Transverse colon (tissue), 4 donors: ENCODE measurements at regions not wholly inside any gene's neighbourhood (a gene's known extent, or its start where the extent isn't known, plus 50 kb on each side); places are given as distances from the start of the nearest gene placed in this dataset.

Experiments
- DNase-seq: peaks from one replicate; pipeline ENCODE4 v3.0.0-alpha.2; 2019
- H3K27ac ChIP-seq, 4 donors: fragments of 200-600 bp; sonication (generic); 2 replicates each; pipeline ENCODE4 v1.5.1; 2016 to 2018; ENCODE audit warnings: inconsistent platforms in 4 of 4
- H3K27me3 ChIP-seq: fragments of 200-600 bp; sonication (generic); 2 replicates; pipeline ENCODE4 v1.5.1; 2017; ENCODE audit warnings: inconsistent platforms
- H3K36me3 ChIP-seq, 4 donors: fragments of 200-600 bp; sonication (generic); 2 replicates each; pipeline ENCODE4 v1.5.1; 2017 to 2019; ENCODE audit warnings: inconsistent platforms in 4 of 4
- H3K4me1 ChIP-seq, 4 donors: fragments of 200-600 bp; sonication (generic); 2 replicates each; pipeline ENCODE4 v1.5.1; 2017 to 2020; ENCODE audit warnings: inconsistent platforms in 4 of 4
- H3K4me3 ChIP-seq, 4 donors: fragments of 200-600 bp; sonication (generic); 1 replicate in 1 of 4; 2 replicates in 3 of 4; pipeline versions ENCODE4 v1.5.1 to v1.6.1; 2017 to 2019; ENCODE audit warnings: inconsistent platforms in 4 of 4
- H3K9me3 ChIP-seq, 2 donors: fragments of 200-600 bp; sonication (generic); 2 replicates each; pipeline ENCODE4 v1.5.1; 2017 to 2019; ENCODE audit warnings: inconsistent platforms in 2 of 2
- EP300 ChIP-seq: sonication (generic); formaldehyde crosslinking; IDR thresholded peaks from one replicate; pipeline ENCODE4 v1.6.1; 2017; ENCODE audit warnings: antibody characterized with exemption, low read depth
- POLR2A ChIP-seq: fragments of 450-650 bp; IDR thresholded peaks from one replicate; pipeline ENCODE4 v1.6.1; 2016; ENCODE audit warnings: antibody characterized with exemption, mild to moderate bottlenecking, moderate library complexity
- POLR2AphosphoS5 ChIP-seq, 3 donors: sonication (generic); formaldehyde crosslinking; IDR thresholded peaks; one replicate each; pipeline ENCODE4 v1.6.1; 2016; ENCODE audit warnings: antibody characterized with exemption in 3 of 3
- WGBS, 2 donors: methylation state at CpG; one replicate each; pipeline ENCODE4 v1.1.5; 2018; ENCODE audit warnings: low coverage in 1 of 2; 5-methylcytosine and 5-hydroxymethylcytosine counted together
- in situ Hi-C, 4 donors: fragments of 200-750 bp; cut with MboI; loops; one replicate each; pipeline versions ENCODE4 v1.15.0 to v1.15.1; 2017; ENCODE audit warnings: low sequenced_read_pairs in 3 of 4, low pct_ligation_motif_present in 1 of 4, low pct_unique_long_range_greater_than_20kb in 1 of 4
- intact Hi-C: fragments of 100-400 bp; cut with DNase I; formaldehyde crosslinking; loops from one replicate; pipeline ENCODE4 v1.15.1; 2023; ENCODE audit warnings: low total_unique reads
- TF ChIP-seq, protein P1 (sequence below), 5 experiments: fragments of 200-600 bp in 3 of 5; fragments of 450-650 bp in 2 of 5; sonication (generic) in 3 of 5; IDR thresholded peaks; 1 replicate in 2 of 5; 2 replicates in 3 of 5; pipeline ENCODE4 v1.5.1; 2016 to 2017; ENCODE audit warnings: antibody characterized with exemption in 5 of 5, inconsistent platforms in 3 of 5, mild to moderate bottlenecking in 2 of 5, moderate library complexity in 1 of 5

DNA sequence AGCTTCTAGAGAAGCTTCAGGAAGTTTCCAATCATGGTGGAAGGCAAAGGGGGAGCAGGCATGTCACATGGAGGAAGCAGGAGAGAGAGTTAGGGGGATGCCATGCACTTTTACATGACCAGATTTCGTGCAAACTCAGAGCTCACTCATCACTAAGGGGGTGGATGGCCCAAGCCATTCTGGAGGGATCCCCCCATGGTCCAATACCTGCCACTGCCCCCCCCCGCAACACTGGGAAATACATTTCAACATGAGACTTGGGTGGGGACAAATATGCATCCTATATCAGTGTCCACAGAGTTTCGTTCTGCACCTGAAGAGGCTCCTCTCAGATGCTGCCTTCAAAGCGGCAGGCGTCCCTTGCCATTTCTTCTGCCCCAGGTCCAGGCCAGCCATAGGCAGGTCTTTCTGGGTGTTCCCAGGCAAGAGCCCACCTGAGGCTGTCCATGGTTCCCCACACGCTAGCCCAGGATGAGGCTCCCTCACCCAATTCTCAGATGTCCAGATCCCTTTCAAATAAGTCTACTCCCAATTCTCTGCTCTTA lies 1344.3 kb downstream of the TBC1D22A start:
- in situ Hi-C loops (no loop called here), intact Hi-C loops (no loop called here)
- no peaks in the 10 kb centered on the region for H3K9me3 ChIP-seq
- DNase-seq: no peak
- 86% methylated on average over 6 of the region's 6 CpGs; no CpG with 5 or more reads in 1 of the 2 donors for WGBS, 2 donors
- no peaks in the 10 kb centered on the region for H3K4me1 ChIP-seq
- H3K4me3 ChIP-seq: no peak overlapping the region
- H3K27me3 ChIP-seq: peaks cover 4% of the 10 kb centered on the region
- no peaks in the 10 kb centered on the region for H3K36me3 ChIP-seq
- no peak overlapping the region for H3K27ac ChIP-seq
- TF ChIP-seq EP300 (no peak), POLR2A (no peak), POLR2AphosphoS5 (IDR thresholded peaks at IDR 0.05) (no peak)
- TF ChIP-seq, protein P1, sequence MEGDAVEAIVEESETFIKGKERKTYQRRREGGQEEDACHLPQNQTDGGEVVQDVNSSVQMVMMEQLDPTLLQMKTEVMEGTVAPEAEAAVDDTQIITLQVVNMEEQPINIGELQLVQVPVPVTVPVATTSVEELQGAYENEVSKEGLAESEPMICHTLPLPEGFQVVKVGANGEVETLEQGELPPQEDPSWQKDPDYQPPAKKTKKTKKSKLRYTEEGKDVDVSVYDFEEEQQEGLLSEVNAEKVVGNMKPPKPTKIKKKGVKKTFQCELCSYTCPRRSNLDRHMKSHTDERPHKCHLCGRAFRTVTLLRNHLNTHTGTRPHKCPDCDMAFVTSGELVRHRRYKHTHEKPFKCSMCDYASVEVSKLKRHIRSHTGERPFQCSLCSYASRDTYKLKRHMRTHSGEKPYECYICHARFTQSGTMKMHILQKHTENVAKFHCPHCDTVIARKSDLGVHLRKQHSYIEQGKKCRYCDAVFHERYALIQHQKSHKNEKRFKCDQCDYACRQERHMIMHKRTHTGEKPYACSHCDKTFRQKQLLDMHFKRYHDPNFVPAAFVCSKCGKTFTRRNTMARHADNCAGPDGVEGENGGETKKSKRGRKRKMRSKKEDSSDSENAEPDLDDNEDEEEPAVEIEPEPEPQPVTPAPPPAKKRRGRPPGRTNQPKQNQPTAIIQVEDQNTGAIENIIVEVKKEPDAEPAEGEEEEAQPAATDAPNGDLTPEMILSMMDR (IDR thresholded peaks at IDR 0.05): no peak

DNA sequence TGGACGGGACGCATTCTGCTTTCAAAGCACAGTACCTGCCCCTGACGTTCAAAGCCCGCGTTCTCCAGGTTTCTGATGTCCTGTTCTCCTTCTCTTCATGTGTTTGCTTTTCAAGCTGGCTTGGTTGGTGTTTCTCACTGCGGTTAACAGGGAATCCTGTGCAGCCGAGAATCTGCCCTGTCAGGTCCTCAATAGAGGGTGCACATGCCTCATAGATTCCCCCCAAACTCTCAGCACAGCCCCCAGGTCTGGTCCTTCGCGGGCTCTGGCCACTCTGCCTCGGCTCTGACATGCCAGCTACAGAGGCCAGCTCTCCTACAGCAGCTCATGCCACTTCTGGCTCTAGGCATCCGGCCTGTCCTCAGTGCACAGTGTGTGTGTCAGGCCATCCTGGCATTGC lies 1343.8 kb downstream of the TBC1D22A start:
- no peak overlapping the region for H3K27ac ChIP-seq
- no peak for DNase-seq
- peaks cover 4% of the 10 kb centered on the region for H3K27me3 ChIP-seq
- 87 to 100% methylated on average over 3 to 11 of the region's 11 CpGs for WGBS, 2 donors
- in situ Hi-C loops: no loop called here
- no peaks in the 10 kb centered on the region for H3K36me3 ChIP-seq
- TF ChIP-seq POLR2A (no peak), POLR2AphosphoS5 (IDR thresholded peaks at IDR 0.05) (no peak), EP300 (no peak)
- TF ChIP-seq, protein P1 (IDR thresholded peaks at IDR 0.05): no peak
- H3K4me3 ChIP-seq: no peak overlapping the region
- no peaks in the 10 kb centered on the region for H3K4me1 ChIP-seq
- intact Hi-C loops: no loop called here
- H3K9me3 ChIP-seq: no peaks in the 10 kb centered on the region

DNA sequence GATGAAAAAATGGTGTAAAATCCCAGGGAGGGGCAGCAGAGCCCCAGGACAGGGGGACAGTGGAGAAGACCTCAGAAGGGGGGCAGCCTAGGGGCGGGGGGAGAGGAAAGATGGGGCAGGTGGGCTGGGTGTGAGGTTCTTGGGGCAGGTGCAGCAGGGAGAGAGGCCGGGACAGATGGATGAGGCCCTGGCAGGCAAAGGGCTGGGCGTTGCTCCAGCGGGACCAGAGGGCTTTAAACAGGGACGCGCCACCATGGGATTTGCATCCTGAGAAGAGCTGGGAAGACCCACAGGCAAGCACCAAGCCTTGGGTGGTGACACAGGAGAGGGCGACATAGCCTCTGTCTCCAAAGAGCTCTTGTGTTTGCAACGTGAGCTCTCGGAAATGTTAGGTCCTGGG lies 1342.8 kb downstream of the TBC1D22A start:
- H3K27me3 ChIP-seq: peaks cover 4% of the 10 kb centered on the region
- H3K4me3 ChIP-seq: no peak overlapping the region
- no peaks in the 10 kb centered on the region for H3K9me3 ChIP-seq
- no peak for TF ChIP-seq EP300
- no peak for TF ChIP-seq POLR2AphosphoS5 (IDR thresholded peaks at IDR 0.05)
- TF ChIP-seq, protein P1 (IDR thresholded peaks at IDR 0.05): no peak
- no peak for TF ChIP-seq POLR2A
- DNase-seq: no peak
- H3K27ac ChIP-seq: no peak overlapping the region
- H3K36me3 ChIP-seq: no peaks in the 10 kb centered on the region
- 48 to 50% methylated on average over 3 to 9 of the region's 9 CpGs for WGBS, 2 donors
- in situ Hi-C loops: no loop called here
- intact Hi-C loops: no loop called here
- H3K4me1 ChIP-seq: no peaks in the 10 kb centered on the region

DNA sequence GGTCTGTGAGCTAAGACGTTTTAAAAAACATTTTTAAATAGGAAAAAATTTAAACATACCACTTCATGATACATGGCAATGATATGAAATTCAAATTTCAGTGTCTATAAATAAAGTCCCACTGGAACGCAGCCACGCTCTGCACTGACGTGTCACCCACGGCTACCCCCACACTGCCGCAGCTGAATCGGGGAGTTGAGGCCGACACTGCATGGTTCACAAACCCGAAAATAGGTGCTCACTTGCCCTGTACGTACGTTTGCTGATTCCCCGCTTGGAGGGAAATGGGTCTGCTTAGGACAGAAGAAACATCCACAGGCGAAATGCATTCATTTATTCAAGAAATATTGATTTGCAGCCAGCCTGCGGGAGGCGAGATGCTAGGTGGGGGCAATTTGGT lies 1342.3 kb downstream of the TBC1D22A start:
- WGBS, 2 donors: 80 to 83% methylated on average over 15 of the region's 15 CpGs
- Histone ChIP-seq H3K4me1 (no peaks in the 10 kb centered on the region), H3K4me3 (no peak overlapping the region), H3K27ac (no peak overlapping the region), H3K27me3 (peaks cover 4% of the 10 kb centered on the region), H3K36me3 (no peaks in the 10 kb centered on the region), H3K9me3 (no peaks in the 10 kb centered on the region)
- no peak for DNase-seq
- in situ Hi-C loops: no loop called here
- TF ChIP-seq POLR2A (no peak), EP300 (no peak), POLR2AphosphoS5 (IDR thresholded peaks at IDR 0.05) (no peak)
- intact Hi-C loops: no loop called here

DNA sequence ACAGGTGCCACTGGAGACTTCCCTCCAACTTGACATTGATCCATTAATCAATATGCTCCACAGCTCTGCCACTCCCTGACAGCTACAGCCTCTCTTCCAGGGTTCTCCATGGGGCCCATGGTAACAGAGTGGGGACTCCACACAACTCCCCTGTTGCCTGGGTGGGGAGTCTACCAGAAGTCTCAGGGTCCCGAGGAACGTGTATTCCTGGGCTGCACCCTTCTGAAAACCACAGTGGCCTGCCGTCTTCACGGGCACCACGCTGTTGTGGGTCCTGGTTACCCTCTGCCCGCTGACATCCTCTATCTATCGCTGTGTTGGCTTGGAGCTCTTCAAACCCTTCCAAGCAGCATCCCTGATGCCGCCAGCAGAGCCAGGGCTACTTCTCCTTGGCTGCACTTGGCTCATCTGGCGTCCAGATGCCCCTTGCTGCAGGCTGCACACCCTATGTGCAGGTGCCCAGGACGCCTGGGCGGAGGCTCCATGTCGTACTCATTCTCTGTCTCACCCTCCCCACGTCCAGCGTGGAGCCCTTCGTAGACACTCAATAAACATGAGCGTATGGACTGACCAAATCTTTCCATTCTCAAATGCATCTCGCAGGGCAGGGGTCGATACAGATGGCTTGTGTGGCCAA lies 1341.8 kb downstream of the TBC1D22A start:
- Histone ChIP-seq H3K9me3 (no peaks in the 10 kb centered on the region), H3K36me3 (no peaks in the 10 kb centered on the region), H3K27me3 (peaks cover 4% of the 10 kb centered on the region), H3K4me3 (no peak overlapping the region), H3K4me1 (no peaks in the 10 kb centered on the region), H3K27ac (no peak overlapping the region)
- 83 to 100% methylated on average over 3 to 18 of the region's 18 CpGs for WGBS, 2 donors
- TF ChIP-seq, protein P1 (IDR thresholded peaks at IDR 0.05): no peak
- TF ChIP-seq POLR2AphosphoS5 (IDR thresholded peaks at IDR 0.05) (no peak), POLR2A (no peak), EP300 (no peak)
- intact Hi-C loops: no loop called here
- DNase-seq: no peak
- in situ Hi-C loops: no loop called here
